ENCODE measurements at regions not wholly inside any gene's neighbourhood (a gene's known extent, or its start where the extent isn't known, plus 50 kb on each side); places are given as distances from the start of the nearest gene placed in this dataset.

GRCh38 chr16:54796211-54796610 lies 134.5 kb upstream of the IRX5 start:
- H3K36me3 ChIP-seq (replicated peaks) = no peaks in the 10 kb centered on the region
- no peak overlapping the region for H3K27ac ChIP-seq
- in situ Hi-C loops (cut with HindIII; ENCODE audit: low pct_ligation_motif_present, low sequenced_read_pairs) = no loop called here
- no peak for DNase-seq
- no peak for TF ChIP-seq CTCF (IDR thresholded peaks at IDR 0.05; ENCODE audit: low read depth, low read length, missing control alignments)
- H3K27me3 ChIP-seq (replicated peaks) = no peaks in the 10 kb centered on the region
- H3K4me3 ChIP-seq (ENCODE audit: low read depth, low read length) = no peak overlapping the region

DNA sequence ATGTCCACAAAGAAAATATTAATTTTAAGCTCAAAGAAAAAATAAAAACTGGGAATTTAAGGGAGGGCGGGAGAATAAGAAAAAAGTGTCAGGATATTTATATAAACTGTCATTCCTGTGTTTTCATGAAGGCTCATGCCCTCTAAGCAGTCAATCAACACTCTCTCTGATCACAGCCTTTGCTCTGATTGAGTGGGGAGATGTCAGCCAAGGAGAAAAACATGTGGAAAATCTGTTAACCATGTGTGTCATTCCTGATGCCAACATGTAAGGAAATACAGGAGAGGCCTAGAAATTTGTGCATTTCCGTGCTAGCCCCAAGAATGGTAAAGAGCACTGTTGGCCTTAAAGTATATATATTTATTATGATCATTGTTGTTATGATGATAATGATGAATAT lies 137.9 kb upstream of the IRX5 start:
- in situ Hi-C loops (cut with HindIII; ENCODE audit: low pct_ligation_motif_present, low sequenced_read_pairs) = no loop called here
- no peaks in the 10 kb centered on the region for H3K36me3 ChIP-seq (replicated peaks)
- H3K4me3 ChIP-seq (ENCODE audit: low read depth, low read length) = no peak overlapping the region
- H3K27ac ChIP-seq = no peak overlapping the region
- no peak for DNase-seq
- TF ChIP-seq CTCF (IDR thresholded peaks at IDR 0.05; ENCODE audit: low read depth, low read length, missing control alignments) = no peak
- H3K27me3 ChIP-seq (replicated peaks) = no peaks in the 10 kb centered on the region

GRCh38 chr16:54787045-54787444 lies 143.6 kb upstream of the IRX5 start:
- no peak for DNase-seq
- no peak for TF ChIP-seq CTCF (IDR thresholded peaks at IDR 0.05; ENCODE audit: low read depth, low read length, missing control alignments)
- H3K36me3 ChIP-seq (replicated peaks) = no peaks in the 10 kb centered on the region
- in situ Hi-C loops (cut with HindIII; ENCODE audit: low pct_ligation_motif_present, low sequenced_read_pairs) = no loop called here
- no peaks in the 10 kb centered on the region for H3K27me3 ChIP-seq (replicated peaks)
- no peak overlapping the region for H3K4me3 ChIP-seq (ENCODE audit: low read depth, low read length)
- H3K27ac ChIP-seq = no peak overlapping the region

- TF ChIP-seq CTCF (IDR thresholded peaks at IDR 0.05; ENCODE audit: low read depth, low read length, missing control alignments) = no peak
- no peak for DNase-seq
Measured at GRCh38 chr16:54783980-54784379, 146.7 kb upstream of the IRX5 start.

DNA sequence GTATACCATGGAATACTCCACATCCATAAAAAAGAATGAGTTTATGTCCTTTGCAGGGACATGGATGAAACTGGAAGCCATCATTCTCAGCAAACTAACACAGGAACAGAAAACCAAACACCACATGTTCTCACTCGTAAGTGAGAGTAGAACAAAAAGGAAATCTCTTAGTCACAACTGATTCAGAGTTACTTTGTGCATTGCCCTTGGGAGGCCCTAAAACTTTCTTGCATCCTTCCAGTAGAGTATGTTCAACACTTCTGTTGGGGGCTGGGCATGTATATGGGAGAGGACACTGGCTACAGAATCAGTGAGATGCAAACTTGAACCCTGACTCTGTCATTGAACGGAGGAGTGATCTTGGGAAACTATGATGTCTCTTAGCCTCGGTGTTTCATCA lies 147.4 kb upstream of the IRX5 start:
- Histone ChIP-seq H3K36me3 (replicated peaks) (no peaks in the 10 kb centered on the region), H3K27me3 (replicated peaks) (no peaks in the 10 kb centered on the region), H3K27ac (no peak overlapping the region), H3K4me3 (ENCODE audit: low read depth, low read length) (no peak overlapping the region)
- in situ Hi-C loops (cut with HindIII; ENCODE audit: low pct_ligation_motif_present, low sequenced_read_pairs) = no loop called here
- no peak for DNase-seq
- TF ChIP-seq CTCF (IDR thresholded peaks at IDR 0.05; ENCODE audit: low read depth, low read length, missing control alignments) = no peak

More at GRCh38 chr16:54783980-54784379, 146.7 kb upstream of the IRX5 start:
- in situ Hi-C loops (cut with HindIII; ENCODE audit: low pct_ligation_motif_present, low sequenced_read_pairs) = no loop called here
- H3K27me3 ChIP-seq (replicated peaks) = no peaks in the 10 kb centered on the region
- H3K27ac ChIP-seq = no peak overlapping the region
- no peak overlapping the region for H3K4me3 ChIP-seq (ENCODE audit: low read depth, low read length)
- H3K36me3 ChIP-seq (replicated peaks) = no peaks in the 10 kb centered on the region

- no peak for DNase-seq
Measured at GRCh38 chr16:54780266-54780665, 150.4 kb upstream of the IRX5 start.

More at GRCh38 chr16:54780266-54780665, 150.4 kb upstream of the IRX5 start:
- no peak overlapping the region for H3K4me3 ChIP-seq (ENCODE audit: low read depth, low read length)
- TF ChIP-seq CTCF (IDR thresholded peaks at IDR 0.05; ENCODE audit: low read depth, low read length, missing control alignments) = no peak
- H3K27ac ChIP-seq = no peak overlapping the region
- in situ Hi-C loops (cut with HindIII; ENCODE audit: low pct_ligation_motif_present, low sequenced_read_pairs) = no loop called here
- H3K27me3 ChIP-seq (replicated peaks) = no peaks in the 10 kb centered on the region
- no peaks in the 10 kb centered on the region for H3K36me3 ChIP-seq (replicated peaks)
